ENCODE measurements at regions not wholly inside any gene's neighbourhood (a gene's known extent, or its start where the extent isn't known, plus 50 kb on each side); places are given as distances from the start of the nearest gene placed in this dataset.

DNA sequence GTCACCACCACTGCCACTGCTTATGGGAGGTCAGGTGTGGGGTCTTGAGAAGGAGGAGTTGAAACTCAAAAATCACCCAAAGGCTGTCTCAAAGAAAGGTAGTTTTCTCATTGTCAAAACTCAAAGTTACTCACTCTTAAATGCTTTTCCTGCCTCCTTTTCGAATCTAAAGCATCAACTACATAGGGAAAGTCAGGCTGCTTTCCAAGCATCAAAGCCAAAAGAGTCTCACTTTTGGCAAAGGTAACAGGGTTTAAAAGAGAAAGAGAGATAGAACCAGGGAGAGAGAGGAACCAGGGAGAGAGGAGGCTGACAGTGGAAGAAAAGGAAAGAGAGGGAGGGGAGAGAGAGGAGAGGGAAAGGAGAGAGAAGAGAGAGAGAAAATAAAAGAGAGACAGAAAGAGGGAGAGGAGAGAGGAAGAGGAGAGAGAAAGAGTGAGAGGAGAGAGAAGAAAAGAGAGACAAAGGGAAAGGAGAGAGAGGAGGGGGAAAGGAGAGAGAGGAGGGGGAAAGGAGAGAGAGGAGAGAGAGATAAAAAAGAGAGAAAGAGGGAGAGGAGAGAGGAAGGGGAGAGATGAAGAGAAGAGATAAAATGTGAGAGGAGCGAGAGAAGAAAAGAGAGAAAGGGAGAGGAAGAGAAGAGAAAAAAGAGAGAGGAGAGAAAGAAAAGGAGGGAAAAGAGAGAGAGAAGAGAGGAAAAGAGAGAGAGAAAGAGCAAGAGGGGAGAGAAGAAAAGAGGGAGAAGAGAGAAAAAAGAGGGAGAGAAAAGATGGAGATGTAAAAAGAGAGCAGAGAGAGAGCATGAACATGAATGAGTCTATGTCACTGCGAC is 262.0 kb upstream of the TSHZ3 start:
- Histone ChIP-seq H3K79me2 (ENCODE audit: control insufficient read depth in 1 of 2, insufficient read depth in 2 of 2, low read length in 2 of 2) (no peaks in the 10 kb centered on the region), H3K14ac (ENCODE audit: insufficient read length) (no peak overlapping the region), H3K79me1 (ENCODE audit: low read depth, low read length) (no peaks in the 10 kb centered on the region), H3K27me3 (replicated peaks in 1 of 4; ENCODE audit: control insufficient read depth in 3 of 4, extremely low read depth in 1 of 4, insufficient read depth in 3 of 4, low read length in 3 of 4) (no peaks in the 10 kb centered on the region), H2BK5ac (ENCODE audit: low read depth, low read length) (no peak overlapping the region), H3K4me3 (ENCODE audit: extremely low read depth in 1 of 4, insufficient read depth in 2 of 4, low read depth in 3 of 4, low read length in 4 of 4) (no peak overlapping the region), H3K36me3 (ENCODE audit: control insufficient read depth in 2 of 4, insufficient read depth in 4 of 4, low read length in 3 of 4) (no peaks in the 10 kb centered on the region), H3K18ac (ENCODE audit: extremely low read depth, low read length) (no peak overlapping the region), H2BK20ac (ENCODE audit: low read length) (no peak overlapping the region), H3K27ac (ENCODE audit: low read depth, low read length) (no peak overlapping the region), H4K20me1 (replicated peaks in 1 of 2; ENCODE audit: control insufficient read depth in 1 of 2, insufficient read depth in 2 of 2, low read length in 2 of 2) (no peaks in the 10 kb centered on the region), H3K9me3 (ENCODE audit: insufficient read depth in 2 of 2, low read depth in 1 of 2, low read length in 1 of 2) (no peaks in the 10 kb centered on the region), H3K56ac (replicated peaks; ENCODE audit: insufficient read length, low read depth, low read length) (no peak overlapping the region), H4K8ac (ENCODE audit: extremely low read depth, insufficient read depth, low read length) (no peak overlapping the region), H3K4ac (replicated peaks; ENCODE audit: insufficient read length, low read depth, low read length) (no peak overlapping the region), H2BK15ac (ENCODE audit: low read length) (no peak overlapping the region), H3K4me2 (ENCODE audit: insufficient read depth in 1 of 2, low read depth in 2 of 2, low read length in 2 of 2) (no peak overlapping the region), H2BK12ac (ENCODE audit: low read depth, low read length) (no peak overlapping the region), H2BK120ac (replicated peaks; ENCODE audit: low read depth, low read length) (no peak overlapping the region), H2AFZ (ENCODE audit: low read length) (no peak overlapping the region), H3K23ac (ENCODE audit: insufficient read length) (no peak overlapping the region), H3K4me1 (replicated peaks in 1 of 4; ENCODE audit: control insufficient read depth in 3 of 4, insufficient read depth in 4 of 4, low read length in 3 of 4) (no peaks in the 10 kb centered on the region), H4K5ac (ENCODE audit: insufficient read length, low read depth, low read length) (no peak overlapping the region), H2AK5ac (ENCODE audit: low read depth, low read length) (no peak overlapping the region), H4K91ac (replicated peaks; ENCODE audit: insufficient read length, low read length) (no peak overlapping the region), H3K23me2 (ENCODE audit: low read depth, low read length) (no peaks in the 10 kb centered on the region), H3K9ac (replicated peaks in 1 of 4; ENCODE audit: extremely low read depth in 1 of 4, low read depth in 3 of 4, low read length in 3 of 4) (no peak overlapping the region)
- POLR2A ChIA-PET (ENCODE audit: partially characterized antibody) = no interaction called here
- FAIRE-seq = no peak
- 84 to 100% methylated on average over 1 to 3 of the region's 3 CpGs for WGBS, 2 experiments (ENCODE audit: extremely low coverage in 1 of 2, insufficient coverage in 1 of 2, insufficient read length in 1 of 2, insufficient replicate concordance in 2 of 2, low coverage in 1 of 2, low lambda C conversion rate in 2 of 2, missing lambda C conversion rate in 1 of 2)
- CTCF ChIA-PET (ENCODE audit: partially characterized antibody) = interaction anchor here (0.7 kb wide), 1 partner anchor 24 kb away, joined by 3 read pairs; no protein-coding TSS in a partner anchor
- no peak for DNase-seq (ENCODE audit: low read depth in 1 of 2, low spot score in 2 of 2)
- no peak for TF ChIP-seq KDM4A (IDR thresholded peaks at IDR 0.05; ENCODE audit: low read depth, low read length, severe bottlenecking)
- no peak for TF ChIP-seq BACH1 (IDR thresholded peaks at IDR 0.05; ENCODE audit: low read length)
- no peak for TF ChIP-seq CTCF (IDR thresholded peaks at IDR 0.05; ENCODE audit: control extremely low read depth in 1 of 3, insufficient read depth in 1 of 3, low read depth in 1 of 3, low read length in 3 of 3)
- no peak for TF ChIP-seq GABPA (IDR thresholded peaks at IDR 0.05; ENCODE audit: borderline replicate concordance, insufficient read depth, low read length)
- TF ChIP-seq, protein P1, sequence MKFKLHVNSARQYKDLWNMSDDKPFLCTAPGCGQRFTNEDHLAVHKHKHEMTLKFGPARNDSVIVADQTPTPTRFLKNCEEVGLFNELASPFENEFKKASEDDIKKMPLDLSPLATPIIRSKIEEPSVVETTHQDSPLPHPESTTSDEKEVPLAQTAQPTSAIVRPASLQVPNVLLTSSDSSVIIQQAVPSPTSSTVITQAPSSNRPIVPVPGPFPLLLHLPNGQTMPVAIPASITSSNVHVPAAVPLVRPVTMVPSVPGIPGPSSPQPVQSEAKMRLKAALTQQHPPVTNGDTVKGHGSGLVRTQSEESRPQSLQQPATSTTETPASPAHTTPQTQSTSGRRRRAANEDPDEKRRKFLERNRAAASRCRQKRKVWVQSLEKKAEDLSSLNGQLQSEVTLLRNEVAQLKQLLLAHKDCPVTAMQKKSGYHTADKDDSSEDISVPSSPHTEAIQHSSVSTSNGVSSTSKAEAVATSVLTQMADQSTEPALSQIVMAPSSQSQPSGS (IDR thresholded peaks at IDR 0.05; ENCODE audit: low read length) = no peak
- TF ChIP-seq TEAD4 (IDR thresholded peaks at IDR 0.05; ENCODE audit: low read depth, low read length) = no peak
- TF ChIP-seq SUZ12 (IDR thresholded peaks at IDR 0.05; ENCODE audit: low read length) = no peak
- no peak for TF ChIP-seq ASH2L (IDR thresholded peaks at IDR 0.05; ENCODE audit: low read length)
- no peak for TF ChIP-seq HDAC6 (IDR thresholded peaks at IDR 0.05; ENCODE audit: low read depth, low read length)
